GM18511 (cell line): ENCODE measurements at regions not wholly inside any gene's neighbourhood (a gene's known extent, or its start where the extent isn't known, plus 50 kb on each side); places are given as distances from the start of the nearest gene placed in this dataset.
A peak's percentile ranks its signal among the peaks of the same experiment; 100 is the strongest.
"Not testable (repeated sequence)": the region's sequence is repeated elsewhere in the genome, so short reads cannot be mapped to it uniquely, and the experiment has no call there.

Experiments
- ATAC-seq: cut with Tn5 transposase; IDR thresholded peaks from one replicate; pipeline ENCODE4 v1.9.1; 2021; ENCODE audit warnings: mild to moderate bottlenecking, moderate library complexity; ENCODE audit not compliant: unreplicated experiment

DNA sequence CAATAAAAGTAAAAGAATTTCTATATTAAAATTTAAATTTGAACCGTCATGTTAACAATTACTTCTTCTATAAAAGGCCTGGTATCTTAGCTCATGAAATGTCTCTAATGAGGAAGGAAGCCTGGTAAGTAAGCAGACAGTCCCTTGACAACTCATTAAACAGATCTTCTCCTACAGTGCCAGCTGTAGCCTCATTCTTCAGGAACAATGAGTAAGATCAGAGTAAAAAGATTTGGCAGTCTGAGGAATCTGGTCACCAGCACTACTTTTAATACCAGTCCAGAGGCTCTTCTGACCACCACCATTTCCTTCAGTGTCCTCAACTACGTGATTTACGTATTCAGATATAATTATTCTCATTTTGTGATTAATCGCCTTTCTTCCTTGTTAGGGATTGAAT lies 955.0 kb upstream of the ALCAM start:
- no peak for ATAC-seq

DNA sequence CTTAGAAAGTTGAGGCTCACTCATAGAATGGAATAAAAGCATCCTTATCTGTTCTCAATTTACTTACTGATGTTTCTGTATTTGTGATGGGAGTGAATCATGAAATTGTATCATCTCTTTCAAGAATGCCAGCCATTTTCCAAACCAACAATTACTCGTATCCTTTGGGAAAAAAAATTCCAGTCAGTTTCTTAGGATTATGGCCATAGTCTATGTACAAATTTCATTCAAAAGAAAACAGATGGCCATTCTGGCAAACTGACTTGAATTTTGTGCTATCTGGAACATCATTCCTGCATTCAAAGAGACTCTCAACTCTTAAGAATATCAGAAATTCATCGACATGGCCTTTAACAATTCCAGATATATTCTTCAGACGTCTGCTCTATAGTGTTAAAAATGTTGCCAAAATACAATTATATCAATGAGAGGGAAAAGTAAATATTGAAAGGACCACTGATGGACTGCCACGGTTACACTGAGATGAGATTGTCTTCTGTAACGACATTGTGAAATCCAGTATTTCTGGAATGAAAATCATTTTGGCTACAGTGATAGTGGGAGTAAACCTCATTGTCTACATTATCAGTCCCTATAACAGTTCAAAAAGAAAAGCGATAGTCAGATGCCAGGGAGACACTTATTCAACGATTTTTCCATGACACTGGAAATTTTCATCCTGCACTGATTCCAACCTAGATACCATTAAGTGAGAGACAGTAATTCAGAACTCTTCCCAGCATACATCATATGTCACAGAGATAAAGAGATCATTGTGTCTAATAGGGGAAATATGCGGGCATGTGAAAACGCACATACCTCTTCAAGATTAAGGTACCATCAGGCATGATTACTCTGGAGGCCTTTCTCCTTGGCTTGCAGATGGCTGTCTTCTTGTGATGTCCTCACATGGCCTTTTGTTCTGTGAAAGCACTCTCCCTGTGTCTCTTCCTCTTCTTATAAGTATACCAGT lies 953.8 kb upstream of the ALCAM start:
- ATAC-seq, result no peak

DNA sequence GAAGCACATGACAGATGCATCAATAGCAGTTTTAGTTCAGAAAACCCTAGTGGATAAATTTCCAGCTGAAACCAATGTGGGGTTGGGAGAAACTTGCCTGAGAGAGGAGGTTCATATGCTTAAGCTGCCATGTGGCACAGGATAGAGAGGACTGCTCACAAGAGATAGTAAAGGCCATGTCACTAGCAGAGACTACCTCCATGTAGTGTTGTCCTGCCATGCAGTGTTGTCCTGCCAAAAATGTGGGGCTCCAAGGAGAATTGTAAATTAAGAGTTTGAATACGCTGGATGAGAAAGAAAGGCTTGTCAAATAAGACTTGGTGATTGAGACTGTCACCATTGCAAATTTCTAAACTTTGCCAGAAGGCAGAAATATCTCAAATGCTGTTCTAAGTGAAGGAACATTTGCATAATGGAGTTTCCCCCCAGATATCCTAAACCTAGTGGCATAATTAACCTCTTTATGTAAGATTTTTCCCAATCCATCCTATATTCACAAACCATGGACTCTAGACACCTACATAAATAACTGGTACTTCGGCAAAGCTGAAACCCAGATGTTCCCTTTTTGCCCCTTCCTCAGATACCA lies 938.3 kb upstream of the ALCAM start:
- no peak for ATAC-seq

GRCh38 chr3:104429727-104430126 lies 937.0 kb upstream of the ALCAM start:
- no peak for ATAC-seq

DNA sequence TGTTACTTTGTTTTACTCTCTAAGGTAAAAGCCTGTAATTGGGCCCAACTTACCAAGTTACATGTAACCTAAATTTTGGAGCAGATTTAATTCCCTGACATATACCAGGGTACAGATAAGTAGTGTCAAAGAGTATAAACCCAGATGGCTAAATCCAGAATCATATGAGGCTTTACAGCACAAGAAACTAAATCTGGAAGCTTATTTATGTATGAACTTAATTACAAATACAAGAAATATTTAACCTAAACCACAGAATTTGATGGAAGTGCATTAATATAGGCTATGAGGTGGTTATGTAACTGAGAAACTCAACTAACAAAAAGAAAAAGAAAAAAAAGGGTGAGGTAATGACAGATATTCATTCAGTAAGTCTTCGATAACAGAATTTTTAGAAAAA lies 930.2 kb upstream of the ALCAM start:
- no peak for ATAC-seq

DNA sequence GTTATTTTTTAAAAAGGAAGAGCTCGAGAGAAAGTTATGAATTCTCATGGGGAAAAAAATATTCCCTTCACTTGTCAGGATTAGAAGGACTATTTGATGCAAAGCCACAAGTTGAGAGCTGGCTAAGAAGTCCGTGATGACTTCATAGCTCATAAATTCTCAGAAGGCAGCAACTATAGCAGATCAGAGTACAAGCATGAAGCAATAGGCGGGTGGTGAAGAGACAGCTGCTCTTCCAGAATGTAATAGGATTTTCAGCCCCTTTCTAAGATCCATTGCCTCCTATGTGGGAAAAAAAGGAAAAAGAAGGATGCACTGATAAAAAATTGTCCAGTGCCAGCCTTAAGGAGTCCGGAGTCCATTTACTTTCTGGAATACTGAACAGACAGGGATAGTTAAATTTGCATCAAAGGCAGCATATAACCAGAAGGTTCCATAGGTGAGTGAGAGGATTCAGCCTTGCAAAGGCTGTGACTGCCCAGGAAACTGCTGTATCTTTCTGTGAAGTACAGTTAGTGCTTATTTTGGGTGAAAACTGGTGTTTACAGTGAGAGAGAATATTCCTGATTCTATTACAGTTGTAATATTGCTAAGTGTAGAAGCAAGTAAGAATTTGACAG lies 929.5 kb upstream of the ALCAM start:
- ATAC-seq, result no peak

DNA sequence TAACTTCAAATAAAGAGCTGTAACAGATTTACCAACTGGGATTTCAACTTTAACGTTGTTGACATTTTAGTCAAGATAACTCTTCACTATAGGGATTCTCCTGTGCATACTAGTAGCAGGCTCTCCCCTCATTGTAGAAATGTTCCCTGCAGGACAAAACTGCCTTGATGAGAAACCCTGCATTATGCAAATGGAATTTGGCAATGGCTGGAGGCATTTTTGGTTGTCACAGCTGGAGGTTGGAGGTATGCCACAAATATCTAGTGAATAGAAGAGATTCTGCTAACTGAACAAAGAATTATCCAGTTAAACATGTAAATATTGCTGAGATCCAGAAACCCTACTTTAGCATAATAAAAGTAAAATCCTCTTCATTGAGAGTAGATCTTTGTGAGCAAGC lies 928.8 kb upstream of the ALCAM start:
- no peak for ATAC-seq

DNA sequence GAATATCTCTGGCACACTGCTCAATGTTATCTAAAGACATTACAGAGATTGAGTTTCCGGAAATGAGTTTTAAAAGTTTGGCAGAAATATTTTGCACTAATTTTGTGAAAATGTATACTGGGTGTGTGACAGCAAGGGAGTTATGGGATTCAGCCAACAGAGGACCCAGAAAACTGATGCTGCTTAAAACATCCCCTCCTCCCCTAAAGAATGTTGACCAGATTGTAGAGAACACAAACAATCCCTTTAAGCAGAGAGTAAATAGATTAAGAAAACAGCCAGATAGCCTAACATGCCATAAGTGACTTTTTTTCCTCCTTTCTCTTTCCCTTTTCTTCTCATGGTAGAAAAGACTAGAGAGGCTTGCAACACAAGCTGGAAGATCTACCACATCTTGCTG lies 928.0 kb upstream of the ALCAM start:
- no peak for ATAC-seq

DNA sequence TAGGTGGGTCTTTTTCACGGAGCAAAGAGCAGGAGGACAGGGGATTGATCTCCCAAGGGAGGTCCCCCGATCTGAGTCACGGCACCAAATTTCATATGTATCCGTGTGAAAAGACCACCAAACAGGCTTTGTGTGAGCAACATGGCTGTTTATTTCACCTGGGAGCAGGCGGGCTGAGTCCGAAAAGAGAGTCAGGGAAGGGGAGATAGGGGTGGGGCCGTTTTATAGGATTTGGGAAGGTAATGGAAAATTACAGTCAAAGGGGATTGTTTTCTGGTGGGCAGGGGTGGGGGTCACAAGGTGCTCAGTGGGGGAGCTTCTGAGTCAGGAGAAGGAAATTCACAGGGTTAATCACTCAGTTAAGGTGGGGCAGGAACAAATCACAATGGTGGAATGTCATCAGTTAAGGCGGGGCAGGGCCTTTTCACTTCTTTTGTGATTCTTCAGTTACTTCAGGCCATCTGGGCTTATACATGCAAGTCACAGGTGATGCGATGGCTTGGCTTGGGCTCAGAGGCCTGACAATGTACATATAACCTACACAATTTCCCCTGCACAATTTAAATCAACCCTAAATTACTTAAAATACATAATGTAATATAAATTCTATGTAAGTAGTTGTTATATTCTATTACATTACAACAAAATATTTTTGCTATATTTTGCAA lies 921.3 kb upstream of the ALCAM start:
- not testable (repeated sequence) for ATAC-seq

DNA sequence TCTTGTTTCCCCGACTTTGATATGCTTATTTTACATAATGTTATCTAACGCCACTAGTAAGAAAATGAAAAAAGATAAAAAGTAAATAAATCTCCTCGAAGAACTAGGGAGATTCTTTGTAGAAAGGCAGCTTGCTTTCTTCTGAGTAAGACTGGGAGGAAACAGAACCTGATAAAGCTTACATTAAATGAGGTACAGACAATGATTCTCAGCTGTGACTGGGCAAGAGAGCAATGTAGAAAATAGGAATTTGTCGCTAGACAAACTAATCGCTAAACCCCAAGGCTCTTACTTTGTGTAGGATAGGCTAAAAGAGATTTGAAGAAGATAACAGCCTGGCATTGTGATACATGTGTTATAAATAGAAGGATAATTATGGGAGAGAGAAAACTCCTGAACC lies 919.0 kb upstream of the ALCAM start:
- ATAC-seq, result no peak

GRCh38 chr3:104452697-104453096 lies 914.0 kb upstream of the ALCAM start:
- no peak for ATAC-seq

DNA sequence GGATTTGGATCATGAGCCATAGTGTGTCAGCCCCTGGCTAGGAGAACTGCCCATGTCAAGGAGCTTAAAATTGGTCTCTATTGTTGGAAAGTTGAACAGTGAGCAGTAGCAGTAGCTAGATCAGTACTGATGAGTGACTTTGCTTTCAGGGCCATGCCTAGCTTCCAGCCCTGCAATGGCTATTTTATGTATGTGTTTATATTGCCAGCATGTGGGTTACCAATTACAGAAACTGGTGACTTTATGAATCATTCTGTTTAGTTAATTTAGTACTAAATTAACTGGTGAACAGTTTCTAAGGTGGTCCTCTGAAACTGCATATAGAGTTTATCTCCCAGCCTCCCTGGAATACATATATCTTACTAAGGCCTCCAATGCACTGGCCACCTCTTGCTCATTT lies 908.1 kb upstream of the ALCAM start:
- ATAC-seq, result peak; percentile 59

GRCh38 chr3:104460477-104461406 lies 906.0 kb upstream of the ALCAM start:
- ATAC-seq, result peak; percentile 67

- no peak for ATAC-seq
These were observed 905.3 kb upstream of the ALCAM start for GRCh38 chr3:104461431-104461830.

DNA sequence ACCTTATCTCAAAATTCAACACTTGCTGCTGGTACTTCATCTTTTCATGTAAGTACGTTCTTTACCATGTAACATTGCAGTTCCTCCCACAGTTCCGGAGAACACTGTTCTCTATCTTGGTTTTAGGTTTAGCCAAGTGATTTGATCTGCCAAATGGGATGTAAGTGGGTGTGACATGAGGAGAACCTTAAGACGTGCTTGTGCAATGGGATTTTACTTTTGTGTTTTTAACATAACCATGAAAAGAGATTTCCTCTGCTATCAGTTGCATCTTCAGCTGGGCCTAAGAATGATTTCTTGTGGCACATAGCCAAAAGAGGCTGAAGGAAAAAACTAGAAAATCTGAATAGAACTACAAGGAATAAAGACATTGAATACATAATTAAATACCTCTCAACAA lies 894.5 kb upstream of the ALCAM start:
- ATAC-seq, result no peak

GRCh38 chr3:104474011-104474410 lies 892.7 kb upstream of the ALCAM start:
- ATAC-seq, result no peak

- no peak for ATAC-seq
These were observed 863.7 kb upstream of the ALCAM start for GRCh38 chr3:104503022-104503421.

- ATAC-seq, result no peak
These were observed 856.4 kb upstream of the ALCAM start for GRCh38 chr3:104510131-104510849.

DNA sequence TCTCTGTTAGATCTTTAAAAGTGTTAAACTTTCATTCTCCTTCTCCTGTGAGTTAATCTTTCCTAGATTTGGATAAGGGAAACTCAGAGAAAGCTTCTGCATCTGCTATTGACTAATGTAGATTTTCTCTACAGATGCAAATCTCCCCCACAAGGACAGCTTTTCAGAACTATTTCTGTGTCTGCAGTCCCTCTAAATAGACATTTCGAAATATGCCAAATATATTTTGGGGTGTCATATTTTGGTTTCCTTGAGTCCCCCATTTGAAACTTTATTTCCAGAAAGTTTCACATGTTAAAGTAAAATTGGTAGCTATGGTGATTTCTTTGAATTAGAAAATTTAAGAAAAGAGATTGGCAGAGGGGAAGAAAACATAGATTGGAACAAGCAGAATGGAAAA lies 852.3 kb upstream of the ALCAM start:
- ATAC-seq, result peak; percentile 34

- no peak for ATAC-seq
These were observed 851.9 kb upstream of the ALCAM start for GRCh38 chr3:104514776-104515175.
